Panc1 (cell line): ENCODE measurements at regions not wholly inside any gene's neighbourhood (a gene's known extent, or its start where the extent isn't known, plus 50 kb on each side); places are given as distances from the start of the nearest gene placed in this dataset.

Experiments used
- CTCF ChIP-seq: fragments of 450-650 bp; IDR thresholded peaks from 2 replicates; pipeline ENCODE4 v1.5.1; 2017; ENCODE audit warnings: mild to moderate bottlenecking
- POLR2AphosphoS5 ChIP-seq: IDR thresholded peaks from 2 replicates; pipeline ENCODE4 v1.6.1; 2012; ENCODE audit warnings: mild to moderate bottlenecking, low read depth, low read length, moderate library complexity
- REST ChIP-seq, 2 experiments: IDR thresholded peaks; 2 replicates each; pipeline ENCODE4 v1.6.1; 2011 to 2012; ENCODE audit warnings: low read depth in 2 of 2, control low read depth in 1 of 2, low read length in 1 of 2, mild to moderate bottlenecking in 1 of 2, moderate library complexity in 1 of 2; ENCODE audit not compliant: insufficient read depth in 1 of 2
- SIN3A ChIP-seq: IDR thresholded peaks from 2 replicates; pipeline ENCODE4 v1.6.1; 2012; ENCODE audit warnings: low read depth, mild to moderate bottlenecking, low read length, moderate library complexity, borderline replicate concordance; ENCODE audit not compliant: insufficient read depth

- TF ChIP-seq CTCF (no peak), SIN3A (no peak), REST (IDR thresholded peaks at IDR 0.05; ENCODE audit: insufficient read depth in 1 of 2, low read depth in 2 of 2, low read length in 1 of 2) (no peak), POLR2AphosphoS5 (no peak)
Measured at GRCh38 chr3:78025916-78026315, 986.0 kb downstream of the ROBO2 start.
